H1 (cell line): ENCODE measurements at regions not wholly inside any gene's neighbourhood (a gene's known extent, or its start where the extent isn't known, plus 50 kb on each side); places are given as distances from the start of the nearest gene placed in this dataset.

Experiments
- CHD1 ChIP-seq: IDR thresholded peaks from 2 replicates; pipeline ENCODE4 v1.6.1; 2012; ENCODE audit warnings: low read depth, low read length, improper control_type of control experiment
- CHD2 ChIP-seq: IDR thresholded peaks from 2 replicates; pipeline ENCODE4 v1.6.1; 2012; ENCODE audit warnings: low read length, improper control_type of control experiment
- CHD7 ChIP-seq: fragments of 300-600 bp; sonication (generic); IDR thresholded peaks from 2 replicates; pipeline ENCODE4 v1.7.1; 2012; ENCODE audit warnings: low read length, moderate library complexity, mild to moderate bottlenecking, inconsistent platforms; ENCODE audit not compliant: insufficient replicate concordance
- HDAC6 ChIP-seq: IDR thresholded peaks from one replicate; pipeline ENCODE4 v1.7.1; 2012; ENCODE audit warnings: low read depth, mild to moderate bottlenecking, inconsistent platforms, low read length, moderate library complexity
- SIX5 ChIP-seq: IDR thresholded peaks from 2 replicates; pipeline ENCODE4 v1.6.1; 2011; ENCODE audit warnings: mild to moderate bottlenecking, low read depth, low read length
- YY1 ChIP-seq: IDR thresholded peaks from 2 replicates; pipeline ENCODE4 v1.6.1; 2011; ENCODE audit warnings: low read depth, mild to moderate bottlenecking, low read length
- TF ChIP-seq, protein P1 (sequence below): IDR thresholded peaks from 2 replicates; pipeline ENCODE4 v1.6.1; 2011; ENCODE audit warnings: low read depth, mild to moderate bottlenecking, low read length; ENCODE audit not compliant: insufficient read depth

DNA sequence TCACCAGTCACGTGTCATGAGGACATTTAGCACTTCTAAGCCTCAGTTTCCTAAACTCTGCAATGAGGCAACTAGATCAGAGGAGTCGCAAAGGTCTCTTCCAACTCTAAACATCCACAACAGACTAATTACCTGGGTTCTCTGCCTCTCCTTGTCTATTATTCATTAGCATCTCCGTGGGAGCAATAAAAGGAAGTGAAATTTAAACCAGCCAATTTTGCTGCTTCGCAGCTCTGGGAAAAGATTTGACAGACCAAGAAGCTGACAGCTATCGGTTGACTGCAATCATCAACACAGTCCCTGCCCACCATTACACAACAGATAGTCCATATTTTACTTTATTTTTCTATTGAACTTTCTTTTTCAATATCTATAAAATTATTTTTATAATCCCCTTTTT lies 308.9 kb downstream of the NR2F1-AS1 start (continued):
- TF ChIP-seq CHD7 (no peak), YY1 (no peak), SIX5 (no peak), CHD1 (no peak), HDAC6 (no peak), CHD2 (no peak)
- TF ChIP-seq, protein P1, sequence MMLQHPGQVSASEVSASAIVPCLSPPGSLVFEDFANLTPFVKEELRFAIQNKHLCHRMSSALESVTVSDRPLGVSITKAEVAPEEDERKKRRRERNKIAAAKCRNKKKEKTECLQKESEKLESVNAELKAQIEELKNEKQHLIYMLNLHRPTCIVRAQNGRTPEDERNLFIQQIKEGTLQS = no peak
